ENCODE measurements at regions not wholly inside any gene's neighbourhood (a gene's known extent, or its start where the extent isn't known, plus 50 kb on each side); places are given as distances from the start of the nearest gene placed in this dataset.
"Not testable (repeated sequence)": the region's sequence is repeated elsewhere in the genome, so short reads cannot be mapped to it uniquely, and the experiment has no call there.

DNA sequence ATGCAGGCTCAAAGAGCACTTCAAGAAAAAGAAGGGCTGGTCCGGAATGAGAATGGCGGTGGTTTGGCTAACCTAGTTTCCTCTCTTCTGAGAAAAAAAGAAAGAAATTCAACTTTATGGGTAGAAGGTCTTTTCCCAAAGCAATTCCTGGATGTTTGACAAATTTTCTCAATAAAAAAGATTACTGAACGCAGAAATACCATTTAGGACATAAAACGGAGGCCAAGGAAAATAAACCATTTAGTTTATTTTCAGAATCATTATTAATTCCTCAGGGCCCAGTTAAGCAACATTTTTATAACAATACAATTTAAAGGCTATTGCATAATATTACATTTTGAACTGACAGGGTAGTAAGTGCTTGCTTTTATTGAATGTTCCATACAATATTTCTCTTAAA, 284.6 kb upstream of the ANKRD30A start:
- FAIRE-seq: no peak

- no peak for FAIRE-seq
Measured at GRCh38 chr10:36837416-36837815, 288.0 kb upstream of the ANKRD30A start.

GRCh38 chr10:36819781-36820180, 305.6 kb upstream of the ANKRD30A start:
- FAIRE-seq: no peak

GRCh38 chr10:36817898-36818297, 307.5 kb upstream of the ANKRD30A start:
- FAIRE-seq: no peak

- no peak for FAIRE-seq
Measured at GRCh38 chr10:36808625-36809362, 316.6 kb upstream of the ANKRD30A start.

DNA sequence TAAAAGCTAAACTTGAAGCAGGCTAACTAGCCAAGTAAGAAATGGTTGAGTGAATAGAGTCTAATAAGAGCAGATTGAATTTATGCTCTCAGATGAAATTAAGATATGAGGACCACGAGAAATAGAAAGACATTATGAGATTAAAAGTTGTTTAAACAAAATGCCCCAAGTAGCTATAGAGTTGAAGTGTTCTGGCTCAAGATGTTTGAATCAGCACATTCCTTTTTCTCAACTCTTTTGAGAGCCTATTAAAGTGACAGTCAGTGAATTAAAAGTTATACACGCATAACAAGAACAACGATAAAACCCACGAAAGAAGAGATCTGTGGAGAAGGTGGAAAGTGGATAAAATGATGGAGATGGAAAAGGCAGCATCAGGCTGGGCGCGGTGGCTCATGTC, 322.2 kb upstream of the ANKRD30A start:
- FAIRE-seq: no peak

DNA sequence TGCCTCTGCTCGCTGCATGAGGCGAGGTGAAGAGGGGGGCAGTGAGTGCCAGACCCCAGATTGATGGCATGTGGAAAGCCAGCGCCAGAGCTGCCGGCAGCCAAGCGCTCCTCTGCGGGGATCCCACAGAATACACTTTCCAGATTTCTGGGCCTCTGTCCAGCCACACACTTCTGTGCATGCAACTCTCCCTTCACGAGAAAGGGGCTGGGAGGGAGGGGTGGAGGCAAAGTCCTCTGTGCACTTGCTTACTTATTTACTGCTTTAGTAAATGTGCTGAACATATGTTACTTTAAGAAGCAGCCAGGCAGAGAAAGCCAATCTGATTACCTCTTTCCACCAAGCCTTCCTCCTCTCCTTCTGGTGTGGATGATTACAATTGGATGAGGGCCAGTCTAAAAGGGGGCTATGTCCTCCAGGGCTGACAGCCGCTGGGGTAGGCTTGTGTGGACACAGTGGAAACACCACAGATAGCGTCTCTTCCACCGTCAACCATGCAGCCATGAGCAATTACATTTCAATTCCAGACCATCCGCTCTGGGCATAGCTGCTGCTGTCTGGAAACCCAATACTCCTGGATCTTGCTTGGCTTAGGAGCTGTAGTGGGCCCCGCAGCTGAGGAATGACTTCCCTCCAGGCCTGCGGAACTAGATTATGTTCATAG, 322.8 kb upstream of the ANKRD30A start:
- no peak for FAIRE-seq

DNA sequence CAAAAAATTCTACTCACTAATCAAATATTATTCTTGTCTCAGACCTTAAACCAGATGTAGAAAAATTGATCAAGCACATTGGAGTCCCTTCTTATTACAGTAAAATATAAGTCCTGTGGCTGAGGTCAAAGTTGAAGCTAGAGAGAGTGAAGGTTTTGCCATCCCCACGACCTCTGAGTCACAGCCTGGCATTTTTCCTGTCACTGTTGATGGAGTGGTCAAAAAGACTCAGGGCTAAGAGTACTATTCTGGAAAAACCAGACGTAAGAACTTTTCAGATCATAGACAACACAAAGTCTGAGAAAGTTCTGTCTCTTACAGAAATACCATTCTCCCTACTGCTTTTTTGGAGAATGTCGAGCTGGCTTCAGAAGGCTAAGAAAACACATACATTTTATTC, 323.7 kb upstream of the ANKRD30A start:
- FAIRE-seq: no peak

DNA sequence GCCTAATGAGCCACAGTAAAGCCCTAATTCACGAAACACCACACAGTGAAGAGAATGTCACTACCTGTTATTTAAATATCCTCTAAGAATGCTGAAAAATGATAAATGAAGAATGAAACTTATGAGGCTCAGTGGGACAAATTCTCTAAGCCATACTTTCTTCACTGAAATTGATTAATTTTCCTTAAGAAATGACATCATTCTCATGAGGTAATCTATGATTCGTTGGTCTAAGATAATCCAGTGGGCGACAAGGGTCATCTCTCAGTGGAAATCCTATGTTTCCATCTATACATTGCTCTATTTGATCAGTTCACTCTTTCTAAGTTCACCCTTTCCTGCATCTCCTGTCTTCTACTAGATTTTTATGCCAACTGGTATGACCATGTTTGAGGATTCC, 330.4 kb upstream of the ANKRD30A start:
- no peak for FAIRE-seq

DNA sequence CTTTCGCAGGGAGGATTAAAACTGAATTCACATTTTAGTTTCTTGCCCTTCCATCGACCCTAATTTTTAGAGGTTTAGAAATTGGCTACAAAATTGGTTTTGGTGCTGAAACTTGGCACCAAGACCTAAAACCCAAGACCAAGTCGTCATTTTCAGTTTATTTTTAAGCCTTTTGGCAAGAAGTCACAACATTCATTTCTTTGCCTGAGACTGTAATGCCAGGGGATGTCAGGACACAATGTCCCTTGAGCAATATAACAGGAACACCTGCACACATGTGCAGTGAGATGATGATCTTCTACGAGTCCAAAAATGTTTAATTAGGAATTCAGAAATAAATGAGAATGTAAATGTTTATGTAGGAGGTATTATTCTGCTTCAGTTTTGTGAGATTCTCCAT, 335.4 kb upstream of the ANKRD30A start:
- FAIRE-seq: no peak

- no peak for FAIRE-seq
Measured at GRCh38 chr10:36788152-36788551, 337.2 kb upstream of the ANKRD30A start.

DNA sequence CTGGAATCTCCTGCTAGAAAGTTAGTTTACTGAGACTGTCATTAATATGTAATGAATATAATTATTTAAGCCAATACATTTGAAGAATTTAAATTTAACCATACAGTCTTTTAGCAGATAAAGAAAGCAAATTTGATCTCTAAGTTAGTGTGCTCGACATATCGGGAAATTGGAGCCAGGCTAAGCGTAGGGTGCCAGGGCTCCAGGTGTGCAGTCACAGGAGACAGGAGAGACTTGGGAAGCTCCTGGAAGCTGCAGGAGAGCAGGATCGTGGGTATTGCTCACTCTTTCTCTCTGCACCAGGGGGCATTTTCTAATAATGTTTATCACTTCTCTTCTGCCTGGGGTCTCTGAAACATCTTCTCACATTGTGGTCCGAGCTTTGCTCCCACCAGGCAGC, 342.0 kb upstream of the ANKRD30A start:
- FAIRE-seq: no peak

DNA sequence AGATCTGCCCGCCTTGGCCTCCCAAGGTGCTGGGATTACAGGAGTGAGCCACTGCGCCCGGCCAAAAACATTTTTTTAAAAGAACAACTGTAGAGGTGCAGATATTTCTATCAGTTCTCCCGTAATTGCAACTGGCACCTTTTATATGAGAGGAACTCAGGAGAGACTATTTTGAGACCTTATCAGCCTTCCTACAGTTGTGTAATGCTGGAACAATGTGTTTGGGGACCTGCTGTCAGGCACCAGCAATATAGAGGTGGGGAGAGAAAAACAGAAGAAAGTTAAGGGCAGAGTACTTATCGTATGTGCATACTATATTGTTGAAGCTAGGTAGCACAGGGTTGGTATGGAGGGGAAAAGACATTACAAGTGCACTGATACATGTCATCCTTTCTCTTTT, 343.8 kb upstream of the ANKRD30A start:
- FAIRE-seq: no peak

DNA sequence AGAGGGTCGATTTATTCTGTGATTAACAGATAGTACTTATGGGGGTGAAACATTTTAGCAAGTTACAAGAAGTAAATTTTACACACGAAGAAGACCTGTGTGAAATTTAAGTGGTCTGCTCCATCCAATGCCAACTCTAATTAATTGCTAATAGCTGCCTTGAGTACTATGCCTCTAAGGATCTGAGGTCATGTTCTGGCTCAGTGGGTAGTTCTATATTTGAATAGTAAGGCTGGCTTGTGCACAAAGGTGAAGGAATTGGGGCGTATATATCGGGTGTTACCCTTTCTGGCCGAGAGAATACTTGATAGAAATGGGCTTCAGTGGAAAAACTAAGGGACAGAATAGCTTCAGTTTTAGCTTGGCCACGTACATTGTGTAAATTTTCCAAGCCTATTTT, 345.2 kb upstream of the ANKRD30A start:
- FAIRE-seq: no peak

DNA sequence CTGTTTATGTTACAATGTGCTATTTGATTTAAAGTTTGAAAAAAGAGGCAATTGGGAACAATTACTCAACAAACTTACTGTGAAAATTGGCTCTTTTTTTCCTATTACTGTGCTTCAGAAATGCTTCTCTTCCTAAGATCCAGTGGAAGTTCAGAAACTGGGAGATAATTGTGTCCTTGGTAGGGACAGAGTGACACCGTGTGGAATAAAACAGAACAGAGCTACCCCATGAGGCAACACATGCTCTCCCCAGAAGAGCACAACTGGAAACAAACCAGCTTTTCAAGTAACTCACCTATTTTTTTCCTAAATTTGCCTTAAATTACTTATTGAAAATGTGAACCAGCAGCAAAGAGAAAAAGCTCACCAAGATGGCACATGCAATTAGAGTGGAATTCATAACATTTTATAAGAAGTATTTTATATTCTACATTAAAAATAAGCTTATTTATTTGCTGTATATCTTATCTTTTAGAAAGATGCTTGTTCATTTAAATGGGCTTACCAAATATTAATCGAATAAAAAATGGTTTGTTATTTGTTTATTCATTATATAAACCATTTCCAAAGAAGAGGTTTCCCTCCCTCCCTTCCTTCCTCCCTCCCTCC, 346.1 kb upstream of the ANKRD30A start:
- no peak for FAIRE-seq

GRCh38 chr10:36778651-36779050, 346.7 kb upstream of the ANKRD30A start:
- no peak for FAIRE-seq

DNA sequence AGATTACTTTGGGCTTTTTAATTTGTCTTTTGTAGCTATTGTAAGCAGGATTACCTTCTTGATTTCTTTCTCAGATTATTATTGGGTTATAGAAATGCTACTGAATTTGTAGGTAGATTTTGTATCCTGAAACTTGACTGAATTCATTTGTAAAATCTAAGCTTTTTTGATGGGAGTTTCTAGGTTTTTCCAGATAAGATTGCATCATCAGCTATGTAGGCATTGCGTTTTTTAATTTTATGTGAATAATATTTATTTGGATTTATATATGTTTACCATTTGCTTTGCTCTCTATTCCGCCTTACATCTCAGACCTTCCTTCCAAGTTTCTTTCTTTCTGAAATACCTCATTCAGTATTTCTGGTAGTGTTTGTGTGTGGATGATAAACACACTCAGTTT, 351.7 kb upstream of the ANKRD30A start:
- no peak for FAIRE-seq

DNA sequence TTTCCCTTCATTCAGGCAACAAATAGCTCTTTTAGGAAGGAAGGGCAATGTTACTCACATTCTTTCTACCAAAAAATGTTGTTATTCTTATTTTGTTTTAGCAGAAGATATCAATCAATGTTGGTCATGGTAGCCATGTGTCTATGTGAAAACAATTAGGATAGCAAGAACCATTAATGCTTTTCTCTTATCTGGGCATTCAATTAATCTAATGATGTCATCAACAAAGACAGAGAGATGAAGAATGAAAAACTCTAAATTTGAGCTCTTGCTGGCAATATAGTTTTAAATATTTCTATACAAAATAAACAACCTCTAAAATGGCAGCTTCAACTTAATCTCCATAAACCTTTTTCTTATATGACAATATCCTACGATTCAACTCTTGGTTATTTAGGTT, 353.7 kb upstream of the ANKRD30A start:
- no peak for FAIRE-seq

GRCh38 chr10:36769741-36770140, 355.7 kb upstream of the ANKRD30A start:
- FAIRE-seq: not testable (repeated sequence)

- FAIRE-seq: no peak
Measured at GRCh38 chr10:36766940-36767339, 358.5 kb upstream of the ANKRD30A start.

DNA sequence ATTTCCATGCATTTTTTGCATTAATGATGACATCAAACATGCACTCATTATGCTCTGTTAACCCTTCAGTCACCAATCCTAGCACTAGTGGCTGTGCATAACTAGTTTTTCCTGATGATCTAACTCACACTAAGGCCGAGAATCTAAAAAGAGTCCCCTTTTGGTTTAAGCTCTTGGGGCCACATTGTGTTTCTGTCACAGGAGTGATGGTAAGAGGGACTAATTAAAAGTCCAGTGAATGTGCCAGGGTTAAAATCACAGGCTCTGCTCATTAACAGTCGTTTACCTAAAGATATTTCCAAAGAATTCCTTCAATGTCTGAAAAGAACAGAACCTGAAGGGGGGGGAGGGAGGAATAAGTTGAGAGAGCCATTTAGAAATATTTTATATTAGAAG, 359.0 kb upstream of the ANKRD30A start:
- FAIRE-seq: no peak

DNA sequence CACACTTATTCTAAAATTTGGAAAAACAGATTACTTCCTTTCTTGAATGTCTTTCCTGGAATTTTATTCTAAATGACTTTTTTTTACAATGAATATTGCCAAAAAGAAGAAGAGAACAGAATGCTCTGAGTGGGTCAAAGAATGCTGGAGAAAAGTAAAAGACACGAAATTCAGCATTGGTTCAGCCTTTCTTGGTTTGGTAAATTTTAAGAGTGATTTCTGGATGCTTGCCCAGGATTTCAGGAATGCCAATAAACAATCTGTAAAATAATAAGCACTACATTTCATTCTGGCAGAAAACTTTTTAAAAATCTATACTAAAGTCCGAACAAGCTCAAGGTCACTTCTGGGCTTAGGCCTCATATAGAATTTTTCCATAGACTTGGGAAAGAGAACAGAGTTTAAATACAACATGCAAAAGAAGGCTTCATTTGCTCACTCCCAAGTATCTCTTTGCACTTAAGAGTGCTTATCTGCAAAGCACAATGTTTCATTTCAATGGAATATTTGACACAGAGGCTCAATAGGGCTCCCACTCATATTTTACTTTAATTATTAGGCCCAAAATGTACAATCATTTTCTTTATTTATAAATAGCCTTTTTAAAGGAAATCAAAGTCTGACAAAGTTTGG, 359.5 kb upstream of the ANKRD30A start:
- no peak for FAIRE-seq

GRCh38 chr10:36764823-36765222, 360.6 kb upstream of the ANKRD30A start:
- no peak for FAIRE-seq

- FAIRE-seq: no peak
Measured at GRCh38 chr10:36761121-36761520, 364.3 kb upstream of the ANKRD30A start.
